SH-SY5Y (cell line): ENCODE measurements at regions not wholly inside any gene's neighbourhood (a gene's known extent, or its start where the extent isn't known, plus 50 kb on each side); places are given as distances from the start of the nearest gene placed in this dataset.

Experiments used
- GATA2 ChIP-seq: IDR thresholded peaks from 2 replicates; pipeline ENCODE4 v1.6.1; 2011; ENCODE audit warnings: mild to moderate bottlenecking, low read depth, low read length
- GATA3 ChIP-seq: IDR thresholded peaks from 2 replicates; pipeline ENCODE4 v1.6.1; 2011; ENCODE audit warnings: low read depth, mild to moderate bottlenecking, low read length, moderate library complexity

- TF ChIP-seq GATA3, result no peak
- TF ChIP-seq GATA2, result no peak
These were observed 81.6 kb upstream of the MDFIC2 start for GRCh38 chr3:70393881-70394612.
